ENCODE measurements at regions not wholly inside any gene's neighbourhood (a gene's known extent, or its start where the extent isn't known, plus 50 kb on each side); places are given as distances from the start of the nearest gene placed in this dataset.

DNA sequence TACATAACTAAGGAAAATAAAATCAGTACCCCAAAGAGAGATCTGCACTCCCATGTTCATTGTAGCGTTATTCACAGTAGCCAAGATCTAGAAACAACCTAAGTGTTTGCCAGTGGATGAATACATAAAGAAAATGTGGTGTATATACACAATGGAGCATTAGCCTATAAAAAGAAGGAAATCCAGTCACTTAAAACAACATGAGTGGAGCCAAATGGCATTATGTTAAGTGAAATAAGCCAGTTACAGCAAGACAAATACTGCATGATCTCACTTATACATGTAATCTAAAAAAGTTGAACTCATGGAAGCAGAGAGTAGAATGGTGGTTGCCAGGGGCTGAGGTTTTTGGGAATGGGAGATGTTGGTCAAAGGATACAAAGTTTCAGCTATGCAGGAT is 508.3 kb upstream of the B3GALT2 start:
- no peak for DNase-seq (ENCODE audit: low read depth in 4 of 4, low spot score in 3 of 4)

DNA sequence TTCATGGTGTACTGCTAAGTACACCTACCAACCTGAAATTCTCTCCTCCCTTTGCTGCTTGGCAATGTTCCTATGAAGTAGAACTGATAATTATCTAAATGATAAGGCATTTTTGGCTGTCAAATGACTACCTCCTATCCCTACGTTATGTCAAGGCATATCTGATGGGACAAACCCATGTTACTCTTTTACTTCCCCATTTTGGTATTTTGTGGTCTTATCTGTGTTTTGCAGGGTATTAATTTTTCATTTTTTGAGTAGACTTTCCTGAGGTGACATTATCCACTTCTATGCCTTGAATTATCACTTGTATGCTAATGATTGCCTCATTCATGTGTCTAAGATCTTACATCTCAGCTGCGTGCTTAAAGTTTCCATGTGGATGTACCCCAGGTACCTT is 499.6 kb upstream of the B3GALT2 start:
- DNase-seq (ENCODE audit: low read depth in 4 of 4, low spot score in 3 of 4): no peak

DNA sequence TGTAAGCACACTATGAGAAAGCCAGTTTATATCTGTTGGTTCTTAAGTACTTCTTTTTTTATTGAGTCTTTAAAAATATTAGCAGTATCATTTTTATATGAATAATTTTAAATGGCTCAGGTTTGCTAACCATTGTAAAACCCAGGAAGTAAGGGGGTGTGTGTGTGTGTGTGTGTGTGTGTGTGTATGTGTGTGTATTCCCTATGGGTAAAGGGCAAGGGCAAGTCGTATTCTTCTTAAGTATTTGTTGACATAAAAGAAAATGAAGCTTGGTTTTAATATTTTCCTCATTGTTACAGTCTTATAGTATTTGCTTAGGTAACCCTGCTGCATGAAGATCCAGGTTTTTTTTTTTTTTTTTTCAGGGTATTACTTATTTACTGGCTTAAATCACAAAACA is 495.0 kb upstream of the B3GALT2 start:
- no peak for DNase-seq (ENCODE audit: low read depth in 4 of 4, low spot score in 3 of 4)

DNA sequence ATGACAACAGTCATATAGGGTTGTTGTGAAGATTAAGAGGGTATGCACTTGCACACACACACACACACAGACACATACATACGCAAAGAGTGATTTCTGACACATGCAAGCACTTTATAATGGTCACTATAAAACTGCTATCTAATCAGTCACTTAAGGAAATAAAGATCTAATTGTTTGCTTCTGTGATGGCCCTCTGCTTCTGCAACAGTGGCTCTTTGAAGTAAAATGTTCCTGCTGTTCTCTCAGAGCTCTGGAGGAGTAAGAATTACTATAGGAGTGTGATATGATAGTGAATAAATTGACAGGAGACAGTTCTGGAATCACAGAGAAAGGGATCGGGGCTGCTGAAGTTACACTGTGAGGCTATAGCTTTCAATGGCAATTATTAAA is 494.5 kb upstream of the B3GALT2 start:
- DNase-seq (ENCODE audit: low read depth in 4 of 4, low spot score in 3 of 4): no peak

DNA sequence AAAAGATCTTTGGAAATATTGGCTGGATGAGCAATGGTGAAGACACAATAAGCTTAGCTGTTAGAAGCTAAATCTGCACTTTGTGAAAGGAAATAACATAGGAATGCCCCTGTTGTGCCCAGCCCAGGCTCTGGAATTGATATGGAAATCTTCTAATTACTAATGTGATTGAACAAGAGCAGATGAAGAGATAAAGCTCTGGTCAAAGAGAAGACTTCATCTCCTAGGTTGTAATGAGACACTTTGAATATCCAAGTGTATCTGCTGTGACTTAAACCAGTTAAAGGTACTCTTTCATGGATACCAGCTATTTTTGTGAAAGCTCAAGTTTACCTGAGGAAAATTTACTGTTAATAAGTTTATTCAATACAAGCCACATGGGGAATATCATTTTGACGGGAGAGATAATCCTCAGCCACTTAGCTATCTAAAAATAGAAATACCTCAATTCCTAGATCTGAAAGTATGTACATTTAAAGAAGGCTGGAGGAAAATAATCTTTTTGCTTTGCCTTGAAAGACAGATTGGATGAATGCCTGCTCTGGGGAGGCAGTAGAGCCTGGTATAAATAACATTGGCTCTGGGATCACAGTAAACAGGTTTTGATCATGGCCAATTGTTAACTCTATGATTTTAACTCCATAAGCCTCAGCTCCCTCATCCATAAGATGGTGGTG is 494.0 kb upstream of the B3GALT2 start:
- DNase-seq (ENCODE audit: low read depth in 4 of 4, low spot score in 3 of 4): no peak

DNA sequence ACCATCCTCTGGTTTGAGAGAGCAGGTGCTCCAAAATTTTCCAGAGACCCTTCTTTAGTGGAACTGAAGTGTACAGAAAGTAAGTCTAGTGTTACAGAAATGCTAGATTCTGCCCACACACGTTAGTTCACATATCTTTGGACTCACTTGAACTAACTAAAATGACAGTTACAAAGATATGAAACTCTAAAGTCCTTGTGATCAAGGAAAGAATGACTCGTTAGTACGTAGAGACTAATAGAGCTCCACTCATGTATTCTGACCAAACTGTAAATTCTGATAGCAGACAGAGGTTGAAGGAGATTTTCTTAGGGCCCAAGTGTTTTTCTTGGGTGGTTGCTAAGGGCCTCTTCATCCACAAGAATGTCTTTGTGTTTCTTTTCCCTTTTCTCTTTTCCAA is 491.5 kb upstream of the B3GALT2 start:
- no peak for DNase-seq (ENCODE audit: low read depth in 4 of 4, low spot score in 3 of 4)

DNA sequence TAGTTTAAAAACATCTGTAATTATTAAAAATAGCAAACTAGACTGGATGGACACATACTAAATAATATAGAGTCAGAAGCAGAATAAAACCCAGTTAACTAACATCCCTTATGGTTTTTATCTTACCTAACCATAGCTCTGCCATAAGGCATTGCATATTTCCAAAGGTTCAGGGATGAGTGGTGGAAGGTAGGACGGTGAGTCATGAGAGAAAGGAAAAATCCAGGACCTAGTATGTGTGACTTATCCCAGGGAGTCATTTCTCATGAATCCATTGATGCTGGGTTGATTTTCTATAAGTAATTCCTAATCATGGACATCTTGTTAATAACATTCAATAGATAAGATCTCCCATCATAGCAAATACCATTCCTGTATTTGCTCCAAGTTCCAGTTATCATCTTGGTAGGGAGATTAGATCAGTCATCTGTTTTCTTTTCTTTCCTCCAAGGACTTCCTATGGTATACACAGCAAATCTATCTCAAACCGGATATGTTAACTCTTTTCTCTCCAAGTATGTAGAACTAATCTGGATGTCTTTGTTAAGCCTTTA is 490.7 kb upstream of the B3GALT2 start:
- DNase-seq (ENCODE audit: low read depth in 4 of 4, low spot score in 3 of 4): no peak

DNA sequence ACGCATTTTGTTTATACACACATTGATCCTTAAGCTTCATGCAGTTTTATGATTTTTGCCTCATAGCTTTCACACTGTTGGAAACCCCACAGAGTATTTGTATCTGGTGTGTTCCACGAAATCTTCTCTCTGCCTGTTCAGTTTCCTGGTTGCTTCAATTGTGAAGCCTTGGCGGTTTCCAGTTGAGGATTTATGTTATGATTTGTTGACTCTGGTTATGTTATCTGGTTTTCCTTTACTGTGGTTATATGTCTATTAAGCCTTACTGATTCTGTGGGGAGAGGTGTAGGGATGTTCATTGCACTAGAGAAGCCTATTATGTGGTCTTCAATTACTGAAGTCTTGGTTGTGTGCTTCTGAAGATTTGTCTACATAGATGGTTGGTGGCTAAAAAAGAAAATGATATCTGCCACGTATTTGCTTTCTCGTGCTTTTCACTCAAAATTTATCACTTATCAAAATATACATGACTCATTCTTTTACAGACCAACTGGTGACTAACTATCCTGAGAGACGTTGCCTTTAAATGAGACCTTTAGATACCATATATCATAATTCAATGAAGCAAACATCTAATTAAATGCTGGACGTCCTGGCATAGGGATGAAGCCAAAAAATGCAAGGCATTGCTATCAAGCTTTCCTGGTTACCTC is 488.0 kb upstream of the B3GALT2 start:
- no peak for DNase-seq (ENCODE audit: low read depth in 4 of 4, low spot score in 3 of 4)

DNA sequence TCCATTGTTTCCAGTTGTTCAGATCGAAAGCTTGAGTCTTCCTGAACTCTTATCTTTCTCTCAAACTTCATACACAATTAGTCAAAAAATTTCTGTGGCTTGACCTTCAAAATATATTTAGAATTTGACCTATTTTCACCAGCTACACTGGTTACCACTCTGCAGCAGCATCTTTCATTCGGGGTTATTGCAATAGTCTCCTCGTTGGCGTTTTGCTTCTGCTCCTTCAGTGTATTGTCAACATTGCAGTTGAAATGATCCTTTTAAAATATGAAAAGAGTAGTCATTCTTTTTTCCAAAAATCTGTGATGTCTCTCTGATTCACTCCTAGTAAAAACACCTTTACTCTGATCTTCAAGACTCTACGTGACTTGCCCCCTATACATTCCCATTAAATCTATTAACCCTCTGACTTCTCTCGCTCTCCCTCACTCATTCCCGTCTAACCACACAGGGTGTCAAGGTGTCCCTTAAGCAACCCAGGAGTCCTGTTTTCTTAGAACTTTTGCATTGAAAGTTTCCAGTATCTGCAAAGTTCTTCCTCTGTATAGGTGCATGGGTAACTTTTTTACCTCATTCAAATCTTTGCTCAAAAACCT is 480.2 kb upstream of the B3GALT2 start:
- no peak for DNase-seq (ENCODE audit: low read depth in 4 of 4, low spot score in 3 of 4)

DNA sequence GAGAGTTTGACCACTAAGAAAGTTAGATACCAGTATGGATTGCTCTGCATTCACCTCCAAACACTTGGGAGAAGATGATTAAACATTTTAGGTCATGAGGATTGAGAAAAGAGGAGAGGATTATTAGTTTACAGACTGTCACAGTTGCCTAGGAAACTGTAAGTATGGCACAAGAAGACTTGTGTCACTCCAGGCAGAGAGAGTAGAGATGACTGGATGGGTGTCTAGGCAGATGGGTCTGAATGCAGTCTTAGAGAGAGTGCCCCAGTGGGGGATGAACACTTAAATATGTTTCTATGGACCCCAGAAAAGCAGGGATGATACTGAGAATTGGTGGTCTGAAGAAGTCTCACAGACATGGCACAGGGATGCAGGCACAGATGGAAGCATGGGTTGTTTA is 477.6 kb upstream of the B3GALT2 start:
- no peak for DNase-seq (ENCODE audit: low read depth in 4 of 4, low spot score in 3 of 4)

DNA sequence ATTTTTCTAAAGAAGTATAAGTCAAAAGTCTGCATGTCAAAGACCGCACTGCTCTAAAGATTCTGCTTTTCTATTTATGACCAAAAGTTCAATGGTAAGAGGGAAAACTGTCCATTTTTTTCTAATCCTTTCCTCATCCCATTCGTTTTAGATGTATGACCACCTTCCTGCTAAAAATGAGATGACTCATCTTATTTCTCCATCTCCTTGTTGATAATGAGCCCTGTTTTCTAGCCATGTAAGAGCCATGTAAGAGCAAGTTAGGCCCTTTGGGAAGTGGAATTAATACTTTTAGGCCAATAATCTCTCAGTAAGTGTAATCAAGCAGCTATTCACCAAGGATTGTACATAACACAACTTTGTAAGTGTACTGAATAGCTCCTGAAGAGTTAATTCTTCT is 475.6 kb upstream of the B3GALT2 start:
- DNase-seq (ENCODE audit: low read depth in 4 of 4, low spot score in 3 of 4): no peak

DNA sequence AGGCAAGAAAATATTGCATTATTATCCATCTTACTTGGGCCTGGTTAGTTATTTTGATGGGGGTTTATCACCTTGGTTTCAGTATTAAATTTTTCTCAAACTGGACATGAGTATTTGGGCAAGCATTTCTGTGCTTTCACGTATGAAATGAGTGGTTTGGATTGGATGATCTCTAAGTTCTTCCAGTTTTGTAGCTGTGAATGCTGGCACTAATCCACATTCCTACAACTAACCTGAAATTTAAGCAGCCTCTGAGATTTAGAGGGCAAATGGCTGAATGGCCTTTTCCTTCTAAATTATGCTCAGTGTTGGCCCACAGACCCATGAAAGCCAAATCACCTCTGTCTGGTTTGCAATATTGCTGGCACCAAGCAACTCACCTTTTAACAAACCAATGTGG is 475.0 kb upstream of the B3GALT2 start:
- DNase-seq (ENCODE audit: low read depth in 4 of 4, low spot score in 3 of 4): no peak

DNA sequence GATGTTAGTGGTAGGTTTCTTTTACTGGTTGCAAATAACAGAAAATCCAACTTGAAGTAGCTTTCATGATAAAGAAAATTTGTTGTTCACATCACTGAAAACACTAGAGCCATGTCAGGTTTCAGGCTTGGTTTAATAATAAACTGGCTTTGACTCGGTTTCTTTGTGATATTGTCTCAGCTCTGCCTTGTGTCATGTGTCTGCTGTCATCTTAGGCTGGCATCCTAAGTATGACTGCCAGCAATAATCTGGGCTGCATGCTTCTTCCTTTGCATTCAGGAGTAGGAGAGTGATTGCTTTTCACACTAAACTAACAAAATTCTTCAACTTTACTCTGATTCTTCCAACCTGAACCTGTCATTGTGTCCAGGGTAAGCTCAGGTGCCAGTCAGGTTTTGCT is 474.0 kb upstream of the B3GALT2 start:
- DNase-seq (ENCODE audit: low read depth in 4 of 4, low spot score in 3 of 4): no peak

DNA sequence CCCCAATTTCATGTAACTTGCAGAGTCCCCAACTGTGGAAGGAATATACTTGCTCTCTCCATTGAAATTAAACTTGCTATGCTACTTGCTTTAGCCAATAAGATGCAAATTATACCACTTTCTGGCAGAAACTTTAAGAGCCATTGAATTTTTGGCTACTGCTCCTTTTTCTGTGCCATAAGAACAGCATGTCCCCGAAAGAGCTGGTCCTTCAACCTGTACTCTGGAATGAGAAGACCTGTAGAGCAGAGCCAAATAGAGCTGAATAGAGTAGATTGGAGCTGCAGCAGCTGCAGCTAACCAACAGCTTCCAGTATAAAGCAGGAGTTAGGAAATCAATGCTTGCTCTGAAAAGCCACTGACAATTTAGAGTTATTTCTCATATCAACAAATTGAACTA is 472.3 kb upstream of the B3GALT2 start:
- no peak for DNase-seq (ENCODE audit: low read depth in 4 of 4, low spot score in 3 of 4)

DNA sequence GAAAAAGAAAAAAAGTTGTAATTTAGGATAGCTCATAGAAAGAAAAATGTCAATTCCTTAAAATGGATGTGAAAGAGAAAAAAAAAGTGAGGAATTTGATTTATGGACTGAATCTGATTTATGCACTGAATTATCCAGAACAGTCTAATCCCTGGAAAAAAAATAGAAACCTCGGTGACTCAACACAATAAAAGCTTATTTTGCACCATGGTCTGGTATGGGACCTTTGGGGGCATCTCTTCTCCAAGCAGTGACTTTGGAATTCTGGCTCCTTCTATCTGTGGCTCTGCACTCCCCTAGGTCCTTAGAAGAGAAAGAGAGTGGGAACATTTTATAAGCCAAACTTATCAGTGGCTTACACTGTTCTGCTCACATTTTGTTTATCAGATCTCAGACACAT is 471.7 kb upstream of the B3GALT2 start:
- no peak for DNase-seq (ENCODE audit: low read depth in 4 of 4, low spot score in 3 of 4)

DNA sequence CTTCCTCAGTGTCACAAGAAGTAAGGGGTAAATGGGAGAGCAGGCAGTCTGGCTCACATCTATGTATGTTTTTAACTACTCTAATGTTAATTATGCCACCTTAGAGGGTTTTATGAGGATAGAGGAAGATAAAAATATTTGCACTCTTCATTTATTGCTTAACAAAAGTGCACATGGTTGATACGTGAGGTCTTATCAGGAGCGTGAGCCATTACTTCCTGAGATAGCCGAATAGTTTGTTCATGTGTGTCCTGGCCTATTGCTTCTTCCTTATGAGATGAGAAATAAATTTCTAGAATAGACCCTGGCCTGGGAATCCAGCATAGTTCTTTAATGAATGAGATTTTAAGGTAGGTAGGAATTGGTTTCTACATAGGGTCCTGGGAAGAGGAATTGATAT is 471.1 kb upstream of the B3GALT2 start:
- no peak for DNase-seq (ENCODE audit: low read depth in 4 of 4, low spot score in 3 of 4)

DNA sequence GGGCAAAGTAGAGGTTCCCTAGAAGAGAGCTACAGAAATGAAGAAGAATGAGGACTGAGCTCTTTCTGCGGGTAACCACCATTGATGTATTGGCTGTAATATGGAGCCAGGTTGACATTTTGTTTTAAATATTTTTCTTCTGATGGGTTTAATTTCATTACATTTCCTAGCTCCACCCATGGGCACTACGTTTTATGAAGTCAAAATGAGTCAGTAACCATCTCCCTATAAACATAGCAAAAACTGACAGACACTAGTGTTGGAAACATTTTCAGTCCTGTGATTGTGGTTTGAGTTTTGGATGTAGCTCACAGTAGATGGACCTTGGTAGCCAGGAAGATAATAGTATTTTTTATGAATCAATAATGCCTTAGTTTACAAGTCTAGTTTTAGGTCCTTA is 470.4 kb upstream of the B3GALT2 start:
- no peak for DNase-seq (ENCODE audit: low read depth in 4 of 4, low spot score in 3 of 4)

DNA sequence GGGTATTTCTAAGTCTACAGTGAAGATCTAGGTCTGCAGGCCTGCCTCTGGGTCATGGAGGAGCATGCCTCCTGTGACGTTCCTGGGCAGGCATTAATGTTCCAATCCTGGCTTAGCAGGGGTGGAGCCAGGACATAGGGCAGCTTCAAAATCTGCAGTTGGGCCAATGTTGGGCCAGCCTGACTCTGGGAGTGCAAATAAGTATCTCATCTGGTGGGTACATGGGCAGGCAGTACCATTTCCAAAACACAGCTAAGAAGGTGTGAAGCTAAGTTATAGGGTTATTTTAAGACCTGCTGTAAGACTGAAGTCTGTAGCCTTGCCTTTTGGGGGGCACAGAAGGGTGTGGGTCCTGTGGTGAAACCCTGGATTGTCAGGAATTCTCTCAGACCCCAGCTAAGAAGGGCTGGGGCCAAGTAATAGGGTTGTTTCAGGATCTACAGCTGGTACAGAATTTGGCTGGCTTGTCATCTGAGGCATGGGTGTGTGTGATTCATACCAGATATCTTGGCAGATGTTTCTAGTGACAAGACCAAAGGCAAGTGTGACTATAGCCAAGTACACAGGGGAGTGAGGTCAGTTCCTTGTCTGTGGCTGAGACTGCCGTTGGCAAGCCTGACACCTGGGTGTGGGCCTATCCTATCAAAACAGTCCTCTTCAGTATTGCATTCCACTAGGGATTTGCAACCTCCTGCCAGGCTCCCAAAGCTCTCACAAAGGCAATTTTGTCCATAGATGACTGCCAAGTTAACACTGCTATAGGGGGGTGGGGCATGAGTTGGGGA is 468.7 kb upstream of the B3GALT2 start:
- no peak for DNase-seq (ENCODE audit: low read depth in 4 of 4, low spot score in 3 of 4)

DNA sequence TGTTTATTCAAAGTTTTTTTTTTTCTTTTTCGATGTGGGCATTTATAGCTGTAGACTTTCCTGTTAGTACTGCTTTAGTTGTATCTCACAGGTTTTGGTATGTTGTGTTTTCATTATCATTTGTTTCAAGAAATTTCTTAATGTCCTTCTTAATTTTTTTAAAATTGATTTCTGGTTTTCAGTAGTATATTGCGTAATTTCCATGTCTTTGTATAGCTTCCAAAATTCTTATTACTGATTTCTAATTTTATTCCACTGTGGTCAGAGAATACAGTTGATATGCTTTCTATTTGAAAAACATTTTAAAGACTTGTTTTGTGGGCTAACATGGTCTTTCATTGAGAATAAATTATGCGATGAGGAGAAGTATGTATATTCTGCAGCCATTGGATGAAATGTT is 463.2 kb upstream of the B3GALT2 start:
- DNase-seq (ENCODE audit: low read depth in 4 of 4, low spot score in 3 of 4): no peak

DNA sequence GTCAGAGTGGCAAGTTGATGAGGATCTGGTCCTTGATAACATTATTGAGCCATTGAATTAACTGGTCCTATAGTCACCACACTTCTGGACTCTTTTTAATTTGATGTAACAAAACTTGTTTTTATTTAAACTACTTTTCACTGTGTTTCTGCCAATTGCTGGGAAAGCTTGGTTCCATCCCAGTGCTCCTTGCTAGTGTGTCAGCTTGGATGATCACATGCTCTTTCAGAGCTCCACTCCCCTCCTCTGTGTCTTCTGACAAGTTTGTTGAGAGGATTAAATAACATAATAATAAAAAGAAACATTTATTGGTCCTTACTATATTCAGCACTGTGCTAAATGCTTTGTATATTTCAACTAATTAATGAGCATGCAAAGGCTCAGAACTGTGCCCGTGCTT is 448.5 kb upstream of the B3GALT2 start:
- no peak for DNase-seq (ENCODE audit: low read depth in 4 of 4, low spot score in 3 of 4)

DNA sequence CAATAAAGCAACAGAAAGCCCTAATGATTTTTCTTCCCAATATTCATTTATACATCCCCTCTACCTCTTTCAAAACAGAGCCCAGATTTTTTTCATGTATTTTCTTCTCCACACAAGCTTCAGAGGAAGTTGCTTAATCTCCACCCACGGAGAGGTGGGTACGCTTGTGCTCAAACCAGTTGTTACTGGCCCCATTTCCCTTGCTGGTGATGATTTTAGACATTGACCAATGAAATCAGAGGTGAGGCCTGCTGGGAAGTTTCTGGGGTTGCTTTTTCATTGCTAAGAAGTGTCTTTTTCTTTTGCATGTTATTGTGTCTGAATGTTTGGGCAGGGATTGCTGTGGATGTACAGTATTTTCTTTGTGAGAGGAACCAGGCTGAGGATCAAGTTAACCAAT is 448.1 kb upstream of the B3GALT2 start:
- no peak for DNase-seq (ENCODE audit: low read depth in 4 of 4, low spot score in 3 of 4)
